HEK293 (cell line): ENCODE measurements at regions not wholly inside any gene's neighbourhood (a gene's known extent, or its start where the extent isn't known, plus 50 kb on each side); places are given as distances from the start of the nearest gene placed in this dataset.

Source experiments
- ZNF654 ChIP-seq: fragments of 450-650 bp; formaldehyde crosslinking; IDR thresholded peaks from 2 replicates; pipeline ENCODE4 v1.5.1; 2016; ENCODE audit warnings: low read depth, missing biosample characterization, missing genetic modification characterization
- TF ChIP-seq, protein P1 (sequence below): fragments of 450-650 bp; formaldehyde crosslinking; IDR thresholded peaks from 2 replicates; pipeline ENCODE4 v1.5.1; 2016; ENCODE audit warnings: missing biosample characterization, missing genetic modification characterization
- TF ChIP-seq, protein P2 (sequence below): fragments of 450-650 bp; formaldehyde crosslinking; IDR thresholded peaks from 2 replicates; pipeline ENCODE4 v1.5.1; 2016; ENCODE audit warnings: missing biosample characterization, missing genetic modification characterization

DNA sequence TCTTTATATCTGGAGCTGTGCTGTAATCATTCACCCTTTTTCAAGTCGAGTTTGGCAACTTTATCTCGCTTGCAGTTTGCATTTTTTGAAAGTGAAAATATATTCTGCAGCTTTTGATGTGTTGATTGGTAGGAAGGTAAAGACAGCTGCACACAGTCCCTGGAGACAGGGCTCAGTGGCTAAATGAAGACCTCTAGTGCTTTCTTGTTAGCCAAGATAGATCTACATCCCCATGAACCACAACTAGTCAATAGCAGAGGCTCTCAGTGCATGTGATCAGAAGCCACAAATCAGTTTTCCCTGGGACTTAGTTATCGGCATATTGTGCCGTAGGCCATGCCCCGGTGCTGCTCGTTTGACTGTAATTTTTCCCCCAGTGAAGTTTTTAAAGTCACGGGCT lies 587.7 kb upstream of the PITX2 start:
- TF ChIP-seq ZNF654 = no peak
- TF ChIP-seq, protein P1, sequence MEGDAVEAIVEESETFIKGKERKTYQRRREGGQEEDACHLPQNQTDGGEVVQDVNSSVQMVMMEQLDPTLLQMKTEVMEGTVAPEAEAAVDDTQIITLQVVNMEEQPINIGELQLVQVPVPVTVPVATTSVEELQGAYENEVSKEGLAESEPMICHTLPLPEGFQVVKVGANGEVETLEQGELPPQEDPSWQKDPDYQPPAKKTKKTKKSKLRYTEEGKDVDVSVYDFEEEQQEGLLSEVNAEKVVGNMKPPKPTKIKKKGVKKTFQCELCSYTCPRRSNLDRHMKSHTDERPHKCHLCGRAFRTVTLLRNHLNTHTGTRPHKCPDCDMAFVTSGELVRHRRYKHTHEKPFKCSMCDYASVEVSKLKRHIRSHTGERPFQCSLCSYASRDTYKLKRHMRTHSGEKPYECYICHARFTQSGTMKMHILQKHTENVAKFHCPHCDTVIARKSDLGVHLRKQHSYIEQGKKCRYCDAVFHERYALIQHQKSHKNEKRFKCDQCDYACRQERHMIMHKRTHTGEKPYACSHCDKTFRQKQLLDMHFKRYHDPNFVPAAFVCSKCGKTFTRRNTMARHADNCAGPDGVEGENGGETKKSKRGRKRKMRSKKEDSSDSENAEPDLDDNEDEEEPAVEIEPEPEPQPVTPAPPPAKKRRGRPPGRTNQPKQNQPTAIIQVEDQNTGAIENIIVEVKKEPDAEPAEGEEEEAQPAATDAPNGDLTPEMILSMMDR (tag by site-specific recombination) = no peak
- TF ChIP-seq, protein P2, sequence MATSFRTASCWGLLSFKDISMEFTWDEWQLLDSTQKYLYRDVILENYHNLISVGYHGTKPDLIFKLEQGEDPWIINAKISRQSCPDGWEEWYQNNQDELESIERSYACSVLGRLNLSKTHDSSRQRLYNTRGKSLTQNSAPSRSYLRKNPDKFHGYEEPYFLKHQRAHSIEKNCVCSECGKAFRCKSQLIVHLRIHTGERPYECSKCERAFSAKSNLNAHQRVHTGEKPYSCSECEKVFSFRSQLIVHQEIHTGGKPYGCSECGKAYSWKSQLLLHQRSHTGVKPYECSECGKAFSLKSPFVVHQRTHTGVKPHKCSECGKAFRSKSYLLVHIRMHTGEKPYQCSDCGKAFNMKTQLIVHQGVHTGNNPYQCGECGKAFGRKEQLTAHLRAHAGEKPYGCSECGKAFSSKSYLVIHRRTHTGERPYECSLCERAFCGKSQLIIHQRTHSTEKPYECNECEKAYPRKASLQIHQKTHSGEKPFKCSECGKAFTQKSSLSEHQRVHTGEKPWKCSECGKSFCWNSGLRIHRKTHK (tag by site-specific recombination) = no peak
